Neural progenitor cell (in vitro differentiated cells): ENCODE measurements at regions not wholly inside any gene's neighbourhood (a gene's known extent, or its start where the extent isn't known, plus 50 kb on each side); places are given as distances from the start of the nearest gene placed in this dataset.
A peak's percentile ranks its signal among the peaks of the same experiment; 100 is the strongest.

ENCODE experiments used
- DNase-seq: peaks from one replicate; pipeline ENCODE4 v3.0.0-alpha.2; 2016; ENCODE audit warnings: low spot score
- H2AFZ ChIP-seq: fragments of 200-600 bp; sonication (generic); replicated peaks from 2 replicates; pipeline ENCODE4 v1.6.1; 2016; ENCODE audit warnings: antibody characterized with exemption
- H3F3A ChIP-seq: fragments of 200-600 bp; sonication (generic); 2 replicates; pipeline ENCODE4 v1.6.1; 2016; ENCODE audit warnings: antibody characterized with exemption, low read depth
- H3K27ac ChIP-seq: fragments of 200-600 bp; sonication (generic); 2 replicates; pipeline ENCODE4 v1.5.1; 2016; ENCODE audit warnings: mild to moderate bottlenecking
- H3K27me3 ChIP-seq: fragments of 200-600 bp; sonication (generic); 2 replicates; pipeline ENCODE4 v1.6.1; 2016; ENCODE audit warnings: mild to moderate bottlenecking, moderate library complexity
- H3K36me3 ChIP-seq: fragments of 200-600 bp; sonication (generic); 2 replicates; pipeline ENCODE4 v1.5.1; 2016
- H3K4me1 ChIP-seq: fragments of 200-600 bp; sonication (generic); 2 replicates; pipeline ENCODE4 v1.6.1; 2016; ENCODE audit warnings: mixed run types
- H3K4me2 ChIP-seq: fragments of 200-600 bp; sonication (generic); 2 replicates; pipeline ENCODE4 v1.6.1; 2016
- H3K4me3 ChIP-seq: fragments of 200-600 bp; sonication (generic); 2 replicates; pipeline ENCODE4 v1.5.1; 2016
- H3K79me2 ChIP-seq: fragments of 200-600 bp; sonication (generic); 2 replicates; pipeline ENCODE4 v1.6.1; 2016; ENCODE audit warnings: low read depth
- H3K9ac ChIP-seq: fragments of 200-600 bp; sonication (generic); 2 replicates; pipeline ENCODE4 v1.6.1; 2016
- H3K9me3 ChIP-seq: fragments of 200-600 bp; sonication (generic); 2 replicates; pipeline ENCODE4 v1.5.1; 2016; ENCODE audit warnings: low read depth
- H4K20me1 ChIP-seq: fragments of 200-600 bp; sonication (generic); 2 replicates; pipeline ENCODE4 v1.6.1; 2016; ENCODE audit warnings: low read depth
- H3K27ac Mint-ChIP-seq: 3 replicates; pipeline ENCODE4 v1.8.0; 2021; ENCODE audit warnings: mixed read lengths
- H3K27me3 Mint-ChIP-seq: 2 replicates; pipeline ENCODE4 v1.8.0; 2022; ENCODE audit warnings: low read depth, mild to moderate bottlenecking, inconsistent platforms, moderate library complexity, mixed read lengths; ENCODE audit not compliant: insufficient read depth
- H3K36me3 Mint-ChIP-seq: 3 replicates; pipeline ENCODE4 v1.8.0; 2021; ENCODE audit warnings: mixed read lengths
- H3K4me1 Mint-ChIP-seq: 3 replicates; pipeline ENCODE4 v1.8.0; 2021; ENCODE audit warnings: mixed read lengths
- H3K4me3 Mint-ChIP-seq: 3 replicates; pipeline ENCODE4 v1.8.0; 2021; ENCODE audit warnings: mild to moderate bottlenecking, moderate library complexity, mixed read lengths
- H3K9me3 Mint-ChIP-seq: 3 replicates; pipeline ENCODE4 v1.8.0; 2020; ENCODE audit warnings: mixed read lengths
- CTCF ChIP-seq: fragments of 200-600 bp; sonication (generic); IDR thresholded peaks from 2 replicates; pipeline ENCODE4 v1.5.1; 2017; ENCODE audit warnings: antibody characterized with exemption, mild to moderate bottlenecking
- EZH2 ChIP-seq: fragments of 200-600 bp; sonication (generic); IDR thresholded peaks from 2 replicates; pipeline ENCODE4 v1.6.1; 2017; ENCODE audit warnings: antibody characterized with exemption, mild to moderate bottlenecking, moderate library complexity
- EZH2phosphoT487 ChIP-seq: fragments of 200-600 bp; sonication (generic); IDR thresholded peaks from 2 replicates; pipeline ENCODE4 v1.6.1; 2017; ENCODE audit warnings: antibody characterized with exemption

GRCh38 chr17:77329741-77330531 is 189.2 kb downstream of the SEC14L1 start:
- no peak for DNase-seq
- no peaks in the 10 kb centered on the region for H4K20me1 ChIP-seq

GRCh38 chr17:77330602-77331081 is 189.9 kb downstream of the SEC14L1 start:
- Histone ChIP-seq H3F3A (no peaks in the 10 kb centered on the region), H3K36me3 (no peaks in the 10 kb centered on the region), H3K9me3 (no peaks in the 10 kb centered on the region), H3K4me1 (no peaks in the 10 kb centered on the region), H3K4me2 (no peak overlapping the region), H3K4me3 (no peak overlapping the region), H2AFZ (no peak overlapping the region), H3K9ac (no peak overlapping the region), H3K27ac (no peak overlapping the region), H3K79me2 (peaks cover 10% of the 10 kb centered on the region), H3K27me3 (no peaks in the 10 kb centered on the region), H4K20me1 (no peaks in the 10 kb centered on the region)
- no peak for DNase-seq
- H3K27me3 Mint-ChIP-seq, result peaks cover 7% of the 10 kb centered on the region
- no peak overlapping the region for H3K4me3 Mint-ChIP-seq
- no peak for TF ChIP-seq EZH2
- no peak for TF ChIP-seq EZH2phosphoT487
- TF ChIP-seq CTCF, result no peak
- H3K9me3 Mint-ChIP-seq, result no peaks in the 10 kb centered on the region
- H3K27ac Mint-ChIP-seq, result no peak overlapping the region
- H3K4me1 Mint-ChIP-seq, result peaks cover 20% of the 10 kb centered on the region
- no peaks in the 10 kb centered on the region for H3K36me3 Mint-ChIP-seq

More at GRCh38 chr17:77329741-77330531, 189.2 kb downstream of the SEC14L1 start:
- Histone ChIP-seq H3K9ac (no peak overlapping the region), H3K27me3 (no peaks in the 10 kb centered on the region), H3K27ac (no peak overlapping the region), H3K4me2 (no peak overlapping the region), H3K36me3 (no peaks in the 10 kb centered on the region), H2AFZ (no peak overlapping the region), H3F3A (no peaks in the 10 kb centered on the region), H3K9me3 (no peaks in the 10 kb centered on the region), H3K79me2 (peaks cover 5% of the 10 kb centered on the region), H3K4me1 (no peaks in the 10 kb centered on the region), H3K4me3 (no peak overlapping the region)
- Mint-ChIP-seq H3K4me3 (no peak overlapping the region), H3K27ac (no peak overlapping the region), H3K27me3 (peaks cover 7% of the 10 kb centered on the region), H3K4me1 (peaks cover 25% of the 10 kb centered on the region), H3K36me3 (no peaks in the 10 kb centered on the region), H3K9me3 (no peaks in the 10 kb centered on the region)
- no peak for TF ChIP-seq EZH2phosphoT487

- Histone ChIP-seq H3K79me2 (peaks cover 10% of the 10 kb centered on the region), H3K27ac (no peak overlapping the region), H3K36me3 (no peaks in the 10 kb centered on the region), H3K9me3 (peaks cover 3% of the 10 kb centered on the region), H2AFZ (peak overlapping the region; percentile 81), H3K4me2 (peak overlapping the region; percentile 73), H3K4me1 (no peaks in the 10 kb centered on the region), H3K4me3 (peak overlapping the region; percentile 11), H3F3A (no peaks in the 10 kb centered on the region), H3K9ac (no peak overlapping the region), H4K20me1 (no peaks in the 10 kb centered on the region), H3K27me3 (no peaks in the 10 kb centered on the region)
- peak overlapping the region; percentile 6 for H3K4me3 Mint-ChIP-seq
- peaks cover 4% of the 10 kb centered on the region for H3K27me3 Mint-ChIP-seq
- no peak overlapping the region for H3K27ac Mint-ChIP-seq
- H3K9me3 Mint-ChIP-seq, result no peaks in the 10 kb centered on the region
- peaks cover 16% of the 10 kb centered on the region for H3K4me1 Mint-ChIP-seq
- no peaks in the 10 kb centered on the region for H3K36me3 Mint-ChIP-seq
- peak; percentile 94 for DNase-seq
- TF ChIP-seq EZH2 (no peak), CTCF (peak; percentile 90)
Measured at GRCh38 chr17:77331301-77331864, 190.6 kb downstream of the SEC14L1 start.
